HepG2 (cell line): ENCODE measurements at regions not wholly inside any gene's neighbourhood (a gene's known extent, or its start where the extent isn't known, plus 50 kb on each side); places are given as distances from the start of the nearest gene placed in this dataset.

Experiments used
- ATF2 ChIP-seq: sonication (generic); formaldehyde crosslinking; IDR thresholded peaks from 2 replicates; pipeline ENCODE4 v1.4.0; 2020; ENCODE audit warnings: missing genetic modification reagents
- FIP1L1 ChIP-seq: fragments of 200-400 bp; formaldehyde crosslinking; IDR thresholded peaks from 2 replicates; pipeline ENCODE4 v1.6.1; 2018; ENCODE audit warnings: low read depth, mild to moderate bottlenecking, low read length, moderate library complexity, borderline replicate concordance; ENCODE audit not compliant: insufficient read depth
- GPN1 ChIP-seq: sonication (generic); formaldehyde crosslinking; IDR thresholded peaks from 2 replicates; pipeline ENCODE4 v1.5.1; 2020; ENCODE audit warnings: missing genetic modification reagents, borderline replicate concordance
- NAIF1 ChIP-seq: sonication (generic); formaldehyde crosslinking; IDR thresholded peaks from 2 replicates; pipeline ENCODE4 v1.5.0; 2020; ENCODE audit warnings: mild to moderate bottlenecking, missing genetic modification reagents, borderline replicate concordance
- NFKB2 ChIP-seq: sonication (generic); formaldehyde crosslinking; IDR thresholded peaks from 2 replicates; pipeline ENCODE4 v1.4.0; 2020; ENCODE audit warnings: missing genetic modification reagents, borderline replicate concordance
- NFRKB ChIP-seq: fragments of 450-650 bp; IDR thresholded peaks from 2 replicates; pipeline ENCODE4 v1.6.1; 2017
- PHF8 ChIP-seq: sonication (generic); formaldehyde crosslinking; IDR thresholded peaks from 2 replicates; pipeline ENCODE4 v1.5.0; 2020; ENCODE audit warnings: missing genetic modification reagents
- PLSCR1 ChIP-seq: sonication (generic); formaldehyde crosslinking; IDR thresholded peaks from 2 replicates; pipeline ENCODE4 v1.5.0; 2020; ENCODE audit warnings: missing genetic modification reagents, mild to moderate bottlenecking, borderline replicate concordance
- ZBTB20 ChIP-seq: sonication (generic); formaldehyde crosslinking; IDR thresholded peaks from 2 replicates; pipeline ENCODE4 v1.8.1; 2023; ENCODE audit warnings: missing genetic modification reagents, low read depth, mild to moderate bottlenecking, borderline replicate concordance
- ZNF30 ChIP-seq: sonication (generic); formaldehyde crosslinking; IDR thresholded peaks from 2 replicates; pipeline ENCODE4 v1.5.0; 2020; ENCODE audit warnings: mild to moderate bottlenecking, missing genetic modification reagents
- ZNF335 ChIP-seq: sonication (generic); formaldehyde crosslinking; IDR thresholded peaks from 2 replicates; pipeline ENCODE4 v1.4.0; 2020; ENCODE audit warnings: missing genetic modification reagents
- ZNF496 ChIP-seq: sonication (generic); formaldehyde crosslinking; IDR thresholded peaks from 2 replicates; pipeline ENCODE4 v1.8.1; 2023; ENCODE audit warnings: mild to moderate bottlenecking, moderate library complexity, missing genetic modification reagents; ENCODE audit not compliant: insufficient replicate concordance
- ZNF646 ChIP-seq: sonication (generic); formaldehyde crosslinking; IDR thresholded peaks from 2 replicates; pipeline ENCODE4 v1.9.0; 2021; ENCODE audit warnings: mild to moderate bottlenecking, missing genetic modification reagents
- ZNF660 ChIP-seq: sonication (generic); formaldehyde crosslinking; IDR thresholded peaks from 2 replicates; pipeline ENCODE4 v1.5.1; 2020; ENCODE audit warnings: mild to moderate bottlenecking, low read depth, missing genetic modification reagents, borderline replicate concordance
- TF ChIP-seq, protein P1 (sequence below): sonication (generic); formaldehyde crosslinking; conservative IDR thresholded peaks from 2 replicates; pipeline ENCODE4 v1.4.0; 2020; ENCODE audit warnings: mild to moderate bottlenecking, missing genetic modification reagents, moderate library complexity

- no peak for TF ChIP-seq ZNF646 (CRISPR knock-in tag)
- no peak for TF ChIP-seq ATF2
- no peak for TF ChIP-seq PLSCR1 (CRISPR knock-in tag)
- no peak for TF ChIP-seq ZNF30 (CRISPR knock-in tag)
- no peak for TF ChIP-seq NFKB2 (CRISPR knock-in tag)
- no peak for TF ChIP-seq PHF8 (CRISPR knock-in tag)
- TF ChIP-seq ZNF335: no peak
- no peak for TF ChIP-seq NAIF1 (CRISPR knock-in tag)
- TF ChIP-seq ZNF496: no peak
- no peak for TF ChIP-seq NFRKB
- no peak for TF ChIP-seq FIP1L1
- no peak for TF ChIP-seq ZNF660 (CRISPR knock-in tag)
- no peak for TF ChIP-seq ZBTB20
- TF ChIP-seq, protein P1, sequence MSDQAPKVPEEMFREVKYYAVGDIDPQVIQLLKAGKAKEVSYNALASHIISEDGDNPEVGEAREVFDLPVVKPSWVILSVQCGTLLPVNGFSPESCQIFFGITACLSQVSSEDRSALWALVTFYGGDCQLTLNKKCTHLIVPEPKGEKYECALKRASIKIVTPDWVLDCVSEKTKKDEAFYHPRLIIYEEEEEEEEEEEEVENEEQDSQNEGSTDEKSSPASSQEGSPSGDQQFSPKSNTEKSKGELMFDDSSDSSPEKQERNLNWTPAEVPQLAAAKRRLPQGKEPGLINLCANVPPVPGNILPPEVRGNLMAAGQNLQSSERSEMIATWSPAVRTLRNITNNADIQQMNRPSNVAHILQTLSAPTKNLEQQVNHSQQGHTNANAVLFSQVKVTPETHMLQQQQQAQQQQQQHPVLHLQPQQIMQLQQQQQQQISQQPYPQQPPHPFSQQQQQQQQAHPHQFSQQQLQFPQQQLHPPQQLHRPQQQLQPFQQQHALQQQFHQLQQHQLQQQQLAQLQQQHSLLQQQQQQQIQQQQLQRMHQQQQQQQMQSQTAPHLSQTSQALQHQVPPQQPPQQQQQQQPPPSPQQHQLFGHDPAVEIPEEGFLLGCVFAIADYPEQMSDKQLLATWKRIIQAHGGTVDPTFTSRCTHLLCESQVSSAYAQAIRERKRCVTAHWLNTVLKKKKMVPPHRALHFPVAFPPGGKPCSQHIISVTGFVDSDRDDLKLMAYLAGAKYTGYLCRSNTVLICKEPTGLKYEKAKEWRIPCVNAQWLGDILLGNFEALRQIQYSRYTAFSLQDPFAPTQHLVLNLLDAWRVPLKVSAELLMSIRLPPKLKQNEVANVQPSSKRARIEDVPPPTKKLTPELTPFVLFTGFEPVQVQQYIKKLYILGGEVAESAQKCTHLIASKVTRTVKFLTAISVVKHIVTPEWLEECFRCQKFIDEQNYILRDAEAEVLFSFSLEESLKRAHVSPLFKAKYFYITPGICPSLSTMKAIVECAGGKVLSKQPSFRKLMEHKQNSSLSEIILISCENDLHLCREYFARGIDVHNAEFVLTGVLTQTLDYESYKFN: no peak
- no peak for TF ChIP-seq GPN1
- TF ChIP-seq, all 625 proteins: peak for 0
Observed at GRCh38 chr2:174668075-174668474, 70.5 kb upstream of the WIPF1 start (continued).
